Stomach (tissue), 8 donors: ENCODE measurements at regions not wholly inside any gene's neighbourhood (a gene's known extent, or its start where the extent isn't known, plus 50 kb on each side); places are given as distances from the start of the nearest gene placed in this dataset.

ENCODE experiments used
- DNase-seq, 2 donors: peaks; one replicate each; pipeline versions ENCODE4 v3.0.0 to v3.0.0-alpha.2; 2013 to 2019
- H3K27ac ChIP-seq, 5 donors: fragments of 200-600 bp in 4 of 5; sonication (generic) in 4 of 5; one replicate each; pipeline ENCODE4 v1.5.1; 2013 to 2019; ENCODE audit warnings: mild to moderate bottlenecking in 1 of 5, moderate library complexity in 1 of 5
- H3K27me3 ChIP-seq, 3 donors: fragments of 200-600 bp; sonication (generic); one replicate each; pipeline ENCODE4 v1.5.1; 2017 to 2019; ENCODE audit warnings: mixed run types in 1 of 3
- H3K36me3 ChIP-seq, 4 donors: fragments of 200-600 bp; sonication (generic); 1 replicate in 3 of 4; 2 replicates in 1 of 4; pipeline ENCODE4 v1.5.1; 2016 to 2019
- H3K4me1 ChIP-seq, 4 donors: fragments of 200-600 bp; sonication (generic); one replicate each; pipeline ENCODE4 v1.5.1; 2016 to 2019
- H3K4me3 ChIP-seq, 4 donors: fragments of 200-600 bp; sonication (generic) in 3 of 4; one replicate each; pipeline ENCODE4 v1.5.1; 2016 to 2019; ENCODE audit warnings: mild to moderate bottlenecking in 1 of 4
- H3K9me3 ChIP-seq, 4 donors: fragments of 200-600 bp; sonication (generic); one replicate each; pipeline ENCODE4 v1.5.1; 2016 to 2019
- CTCF ChIP-seq, 7 experiments: fragments of 450-650 bp in 4 of 7; fragments of 200-600 bp in 3 of 7; sonication (generic) in 3 of 7; IDR thresholded peaks; one replicate each; pipeline ENCODE4 v1.5.1; 2016 to 2019; ENCODE audit warnings: antibody characterized with exemption in 7 of 7, control low read depth in 2 of 7, mild to moderate bottlenecking in 1 of 7
- EP300 ChIP-seq: sonication (generic); formaldehyde crosslinking; IDR thresholded peaks from one replicate; pipeline ENCODE4 v1.6.1; 2017; ENCODE audit warnings: antibody characterized with exemption
- POLR2A ChIP-seq, 4 donors: fragments of 450-650 bp; IDR thresholded peaks; one replicate each; pipeline ENCODE4 v1.6.1; 2016; ENCODE audit warnings: antibody characterized with exemption in 4 of 4, control low read depth in 2 of 4, mild to moderate bottlenecking in 1 of 4, moderate library complexity in 1 of 4
- POLR2AphosphoS5 ChIP-seq, 3 donors: sonication (generic); formaldehyde crosslinking; IDR thresholded peaks; one replicate each; pipeline ENCODE4 v1.6.1; 2016; ENCODE audit warnings: antibody characterized with exemption in 3 of 3
- WGBS, 5 donors: extraction: QIAGEN DNeasy Blood & Tissue Kit in 3 of 5; methylation state at CpG; one replicate each; pipeline versions ENCODE4 v1.1.5 to v1.1.7; 2013 to 2018; 5-methylcytosine and 5-hydroxymethylcytosine counted together
- intact Hi-C: fragments of 100-400 bp; cut with DNase I; formaldehyde crosslinking; loops from one replicate; pipeline ENCODE4 v1.15.1; 2023; ENCODE audit warnings: low total_unique reads
- donor health status: healthy with polysubstance abuse.
- donor health status: Bipolar disorder and iron deficiency.
- donor health status: healthy.

- Histone ChIP-seq H3K4me1 (no peaks in the 10 kb centered on the region), H3K36me3 (no peaks in the 10 kb centered on the region), H3K27me3 (peaks cover 0 to 31% (median 0%) of the 10 kb centered on the region in 3 donors), H3K27ac (no peak overlapping the region), H3K4me3 (no peak overlapping the region), H3K9me3 (peaks cover 0 to 8% (median 3%) of the 10 kb centered on the region in 4 donors)
- intact Hi-C loops: no loop called here
- 85 to 96% (median 89%) methylated on average over 8 to 9 of the region's 9 CpGs for WGBS, 5 donors
- TF ChIP-seq CTCF (IDR thresholded peaks at IDR 0.05) (no peak), EP300 (no peak), POLR2A (IDR thresholded peaks at IDR 0.05) (no peak), POLR2AphosphoS5 (IDR thresholded peaks at IDR 0.05) (no peak)
- no peak for DNase-seq
These were observed 138.3 kb downstream of the CDC5L start for GRCh38 chr6:44525761-44526351.

GRCh38 chr6:44527181-44527580 is 139.7 kb downstream of the CDC5L start:
- Histone ChIP-seq H3K36me3 (no peaks in the 10 kb centered on the region), H3K4me1 (no peaks in the 10 kb centered on the region), H3K4me3 (no peak overlapping the region), H3K27ac (no peak overlapping the region), H3K9me3 (peaks cover 0 to 8% (median 3%) of the 10 kb centered on the region in 4 donors), H3K27me3 (peaks cover 0 to 31% (median 0%) of the 10 kb centered on the region in 3 donors)
- intact Hi-C loops: no loop called here
- no peak for DNase-seq
- TF ChIP-seq CTCF (IDR thresholded peaks at IDR 0.05) (no peak), POLR2A (IDR thresholded peaks at IDR 0.05) (no peak), POLR2AphosphoS5 (IDR thresholded peaks at IDR 0.05) (no peak), EP300 (no peak)
- WGBS, 5 donors: 57 to 73% (median 67%) methylated on average over 6 of the region's 6 CpGs

GRCh38 chr6:44527583-44528369 is 140.3 kb downstream of the CDC5L start:
- H3K27ac ChIP-seq: no peak overlapping the region
- H3K4me3 ChIP-seq: no peak overlapping the region
- intact Hi-C loops: no loop called here
- H3K27me3 ChIP-seq: peaks cover 0 to 31% (median 0%) of the 10 kb centered on the region in 3 donors
- peaks cover 0 to 8% (median 3%) of the 10 kb centered on the region in 4 donors for H3K9me3 ChIP-seq
- DNase-seq: no peak
- 75 to 88% (median 85%) methylated on average over 12 to 14 of the region's 14 CpGs for whole genome bisulfite sequencing, 5 donors
- H3K36me3 ChIP-seq: no peaks in the 10 kb centered on the region
- TF ChIP-seq CTCF (IDR thresholded peaks at IDR 0.05): no peak
- no peaks in the 10 kb centered on the region for H3K4me1 ChIP-seq

- Histone ChIP-seq H3K27me3 (peaks cover 0 to 31% (median 0%) of the 10 kb centered on the region in 3 donors), H3K9me3 (peaks cover 0 to 8% (median 3%) of the 10 kb centered on the region in 4 donors), H3K4me3 (no peak overlapping the region), H3K27ac (no peak overlapping the region), H3K4me1 (no peaks in the 10 kb centered on the region), H3K36me3 (no peaks in the 10 kb centered on the region)
- TF ChIP-seq POLR2AphosphoS5 (IDR thresholded peaks at IDR 0.05) (no peak), CTCF (IDR thresholded peaks at IDR 0.05) (no peak), POLR2A (IDR thresholded peaks at IDR 0.05) (no peak), EP300 (no peak)
- no peak for DNase-seq
- 79 to 90% (median 86%) methylated on average over 3 to 5 of the region's 5 CpGs for WGBS, 5 donors
- intact Hi-C loops: no loop called here
These were observed 140.8 kb downstream of the CDC5L start for GRCh38 chr6:44528370-44528644.
